GM19397 (cell line): ENCODE measurements at regions not wholly inside any gene's neighbourhood (a gene's known extent, or its start where the extent isn't known, plus 50 kb on each side); places are given as distances from the start of the nearest gene placed in this dataset.

Experiments
- ATAC-seq: cut with Tn5 transposase; IDR thresholded peaks from one replicate; pipeline ENCODE4 v1.9.1; 2021; ENCODE audit warnings: mild to moderate bottlenecking, moderate library complexity; ENCODE audit not compliant: unreplicated experiment

DNA sequence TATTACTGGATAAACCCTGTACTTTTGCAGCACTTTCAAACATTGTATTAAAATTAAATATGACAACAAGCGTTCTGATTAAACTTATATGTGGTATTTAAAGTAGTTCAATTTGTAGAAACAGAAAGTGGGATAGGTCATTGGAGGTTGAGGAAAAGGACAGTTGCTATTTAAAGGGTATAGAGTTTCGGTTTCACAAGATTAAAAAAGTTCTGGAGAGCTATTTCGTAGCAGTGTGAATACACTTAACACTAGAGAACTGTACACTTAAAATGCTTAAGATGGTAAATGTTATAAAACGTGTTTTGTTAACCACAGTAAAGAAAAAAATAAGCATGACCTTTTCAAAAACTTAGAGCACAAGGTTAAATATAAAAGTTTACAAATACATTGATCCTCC lies 382.1 kb downstream of the BRINP1 start:
- ATAC-seq, result no peak

DNA sequence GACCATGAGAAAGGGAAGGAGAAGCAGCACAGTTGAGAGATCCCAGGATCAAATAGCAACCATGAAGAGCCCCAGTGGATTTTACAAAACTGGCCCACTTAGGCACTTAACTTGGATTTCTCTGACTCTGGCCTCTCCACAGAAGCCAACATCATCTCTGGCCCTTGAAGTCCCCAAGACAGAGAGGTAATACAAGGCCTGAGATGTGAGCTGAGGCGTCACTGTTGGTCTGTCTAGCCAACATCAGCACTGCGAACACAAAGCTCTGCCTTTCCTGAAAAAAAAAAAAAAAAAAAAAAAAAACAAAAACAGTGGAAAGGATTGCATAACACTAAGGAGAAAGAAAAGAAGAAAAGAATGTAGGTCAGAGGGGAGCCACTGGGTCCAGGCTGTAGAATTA lies 378.3 kb downstream of the BRINP1 start:
- ATAC-seq, result no peak

DNA sequence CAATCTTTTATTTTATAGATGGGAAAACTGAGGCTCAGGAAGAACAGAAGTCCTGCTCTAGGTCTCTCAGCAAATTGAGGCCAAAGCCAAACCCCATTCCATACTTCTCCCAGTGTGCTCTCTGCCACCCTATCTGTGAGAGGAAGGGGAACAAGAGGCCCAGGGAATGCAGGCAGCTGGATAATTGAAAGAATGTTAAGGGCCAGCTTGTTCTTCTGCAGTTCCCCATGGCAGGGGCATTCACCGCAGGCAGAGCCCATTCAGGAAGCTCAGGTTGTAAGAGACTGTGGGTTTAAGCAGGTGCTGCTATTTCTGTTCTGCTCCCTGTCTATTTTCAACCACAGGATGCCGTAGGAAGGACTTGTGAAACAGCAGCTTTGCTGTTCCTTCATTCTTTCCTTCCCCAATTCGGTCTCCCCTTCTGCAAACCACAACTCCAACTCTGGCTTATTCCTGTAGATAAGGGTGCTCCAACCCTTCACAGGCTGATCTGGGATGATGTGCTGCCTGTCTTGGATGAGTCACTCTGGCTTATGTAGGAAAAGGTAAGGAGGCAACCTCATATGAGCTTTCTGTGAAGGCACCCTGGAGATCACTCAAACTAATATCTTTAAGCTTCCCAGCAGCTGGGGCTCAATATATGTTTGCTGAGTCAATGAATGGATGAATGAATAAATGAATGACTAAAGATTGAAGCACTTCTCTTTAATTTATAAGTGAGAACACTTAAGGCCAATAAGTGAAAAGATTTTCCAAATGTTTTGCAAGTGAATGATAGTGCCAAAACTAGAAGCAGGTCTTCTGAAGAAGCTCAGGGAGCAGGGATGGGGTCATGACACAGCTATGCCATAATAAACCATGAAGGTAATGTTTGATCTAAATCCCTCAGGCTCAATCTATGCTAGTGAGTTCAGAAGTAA lies 377.6 kb downstream of the BRINP1 start:
- ATAC-seq, result no peak

DNA sequence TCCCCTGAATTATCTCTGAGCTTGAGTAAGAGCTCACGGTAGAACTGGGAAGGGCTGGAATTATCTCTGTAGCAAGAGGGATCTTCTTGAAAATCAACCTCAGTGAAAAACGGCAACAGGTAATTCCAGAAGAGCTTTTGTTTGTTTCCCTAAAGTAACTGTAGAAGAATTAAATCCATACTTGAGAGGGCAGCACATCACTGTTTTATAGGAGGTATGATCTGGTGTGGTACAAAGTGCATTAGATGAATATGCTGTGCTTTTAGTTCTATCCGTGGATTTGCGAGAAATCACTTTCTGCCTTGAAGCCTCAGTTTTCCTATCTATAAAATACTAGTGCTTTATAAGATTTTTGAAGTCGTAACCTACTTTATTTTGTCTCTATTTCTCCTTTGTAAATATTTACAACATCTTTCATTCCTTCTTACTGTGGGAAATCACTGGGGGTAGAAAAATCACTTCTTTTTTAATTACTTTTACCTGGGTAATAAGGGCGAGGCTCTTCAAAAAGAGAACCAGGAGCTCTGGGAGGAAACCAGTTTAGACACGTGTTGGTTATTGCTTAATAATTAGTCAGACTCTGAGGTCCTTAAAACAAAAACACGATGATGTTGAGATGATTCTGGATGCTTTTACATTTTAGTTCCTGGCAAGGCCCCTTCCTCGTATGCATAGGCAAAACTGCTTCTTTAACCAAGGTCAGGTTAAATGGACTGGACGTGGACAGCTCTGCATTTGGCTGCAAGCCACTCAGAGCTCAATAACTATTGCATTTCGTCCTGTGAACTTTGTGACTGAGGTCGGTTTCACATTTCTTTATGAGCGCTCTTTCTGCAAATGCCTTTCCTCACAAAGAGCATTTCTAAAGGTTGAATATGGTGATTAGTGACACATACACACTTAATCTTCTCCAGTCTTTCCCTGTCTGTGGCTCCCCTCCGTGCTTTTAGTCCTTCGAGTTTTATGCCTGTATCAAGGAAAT lies 376.1 kb downstream of the BRINP1 start:
- no peak for ATAC-seq

DNA sequence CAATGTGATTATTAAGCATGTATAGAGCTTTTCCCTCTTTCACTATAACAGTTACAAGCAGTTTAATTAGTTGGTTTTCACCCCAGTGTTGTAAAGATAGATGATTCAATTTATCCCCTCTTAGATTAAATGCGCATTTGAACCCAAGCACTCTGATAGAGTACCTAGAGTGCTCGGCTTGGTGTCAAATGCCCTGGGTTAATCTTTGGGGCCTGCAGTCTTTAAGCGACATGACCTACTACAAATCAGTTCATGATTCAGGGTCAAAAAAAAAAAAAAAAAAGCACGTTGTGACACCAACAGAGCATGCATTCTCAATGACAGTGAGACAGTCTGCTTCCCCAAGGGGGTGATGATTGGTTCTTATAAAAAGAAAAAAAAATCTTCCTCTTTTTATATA lies 375.3 kb downstream of the BRINP1 start:
- no peak for ATAC-seq

DNA sequence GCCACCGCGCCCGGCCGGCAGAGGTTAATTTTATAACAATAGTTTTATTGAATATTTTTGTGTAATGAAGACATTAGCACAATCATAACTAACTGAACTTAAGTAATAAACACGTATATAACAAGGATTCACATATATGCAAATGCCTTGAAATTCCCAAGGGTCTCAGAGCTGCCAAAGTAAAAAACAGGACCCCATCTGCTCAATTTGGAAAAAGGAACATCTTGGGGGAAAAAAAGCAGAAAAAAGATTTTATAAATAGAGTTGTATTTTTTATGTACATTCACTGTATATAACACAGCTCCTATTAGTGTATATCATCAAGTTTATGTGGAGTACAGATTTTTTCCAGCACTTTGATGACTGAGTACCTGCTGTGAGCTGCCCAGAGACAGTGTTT lies 366.7 kb downstream of the BRINP1 start:
- no peak for ATAC-seq

DNA sequence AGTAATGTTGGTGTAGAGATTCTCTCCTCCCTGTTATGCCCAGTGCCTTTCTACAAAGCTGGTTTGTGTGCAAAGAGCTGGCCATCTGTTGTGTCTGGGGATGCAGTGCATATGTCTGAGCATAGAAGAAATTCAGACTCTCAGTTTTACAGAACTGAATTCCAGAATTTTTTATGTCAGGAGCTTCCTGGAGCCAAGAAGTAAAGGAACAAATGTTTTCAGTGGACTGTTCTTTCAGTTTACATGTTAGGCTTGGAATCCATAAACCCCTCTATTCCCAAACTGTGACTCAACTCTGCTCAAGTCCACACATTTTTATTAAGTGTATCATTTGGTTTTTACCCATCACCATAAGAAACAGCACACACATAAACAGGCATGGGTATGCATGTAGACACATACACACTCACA lies 366.0 kb downstream of the BRINP1 start:
- ATAC-seq, result no peak

DNA sequence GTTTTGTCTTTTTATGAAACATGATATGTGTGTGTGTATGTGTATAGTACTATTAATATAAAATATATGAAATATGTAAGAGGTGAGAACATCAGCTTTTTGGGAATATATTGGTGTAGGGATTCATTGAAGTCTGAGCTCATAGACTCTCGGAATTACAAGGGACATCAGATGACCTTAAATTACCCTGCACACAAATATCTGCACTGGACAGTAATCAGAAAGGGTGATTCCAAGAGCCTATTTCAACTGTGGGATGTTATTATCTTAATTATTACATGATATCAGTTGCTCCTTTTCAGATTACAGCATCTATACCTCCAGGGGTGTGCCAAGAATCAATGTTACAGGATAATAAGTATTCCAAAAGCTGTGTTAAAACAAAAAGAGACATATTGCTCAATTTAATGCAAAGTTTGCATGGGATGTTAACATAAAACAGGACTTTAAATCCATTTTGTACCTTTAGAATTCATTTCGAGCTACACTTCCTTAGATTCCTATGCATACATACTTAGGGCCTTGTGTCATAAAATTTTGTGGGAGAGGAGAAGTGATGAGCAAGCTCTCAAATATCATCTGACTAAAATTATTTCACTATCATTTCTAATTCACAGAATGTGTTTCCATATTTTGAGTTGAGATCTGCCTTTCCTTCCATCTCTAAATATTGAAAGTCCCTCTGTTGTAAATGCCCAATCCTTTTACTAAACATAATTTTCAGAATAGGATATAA lies 365.2 kb downstream of the BRINP1 start:
- ATAC-seq, result no peak

DNA sequence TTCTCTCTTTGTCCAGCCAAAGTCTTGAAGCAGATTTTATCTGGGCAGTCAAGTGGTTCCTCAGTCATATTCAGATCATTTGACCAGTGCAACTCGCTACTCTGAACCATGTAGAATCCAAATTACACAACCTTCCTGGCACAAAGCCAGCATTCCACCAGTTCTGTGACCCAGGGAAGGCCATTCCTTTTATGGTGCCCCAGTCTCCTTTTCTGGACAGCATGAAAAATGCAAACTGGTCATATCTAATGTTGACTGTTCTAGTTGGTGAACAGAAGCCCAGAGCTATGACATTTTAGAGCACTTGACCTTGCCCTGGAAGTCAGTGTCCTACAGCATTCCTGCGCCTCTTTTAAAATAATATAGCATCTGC lies 364.6 kb downstream of the BRINP1 start:
- no peak for ATAC-seq

DNA sequence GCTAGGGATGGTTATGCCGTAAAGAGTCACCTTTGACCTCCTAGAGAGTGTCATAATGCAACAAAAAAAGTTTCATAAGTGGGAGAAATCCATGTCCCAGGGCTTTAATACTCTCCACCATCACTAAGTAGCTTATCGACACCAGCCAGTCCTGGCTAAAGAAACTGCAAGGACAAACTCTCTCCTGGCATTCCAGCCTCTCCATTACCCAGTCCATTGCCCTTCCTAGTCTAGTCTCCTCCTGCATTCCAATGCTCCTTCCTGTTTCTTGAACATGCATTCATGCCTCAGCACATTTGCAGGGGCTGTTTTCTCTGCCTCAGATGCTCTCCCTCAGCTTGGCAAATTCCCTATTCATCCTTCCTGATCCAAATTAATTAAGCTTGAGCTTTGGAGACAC lies 364.1 kb downstream of the BRINP1 start:
- no peak for ATAC-seq

DNA sequence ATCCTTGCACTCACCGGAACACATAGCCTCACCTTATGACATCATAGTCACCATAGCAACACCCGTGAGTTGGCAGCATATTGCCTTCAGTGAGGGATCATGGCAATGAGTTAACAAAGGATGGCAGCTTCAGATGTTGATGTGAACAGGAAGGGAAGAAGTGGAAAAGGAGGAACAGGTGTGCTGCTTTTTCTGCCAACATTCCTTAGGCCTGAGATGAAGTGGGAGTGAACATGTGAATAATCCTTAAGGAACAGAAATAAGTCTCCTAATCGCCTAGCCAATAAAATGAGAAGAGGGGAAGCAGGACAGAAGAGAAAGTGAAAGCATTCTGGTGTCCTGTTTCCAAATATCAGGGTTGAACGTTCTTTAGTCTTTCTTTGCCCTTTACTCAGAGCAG lies 360.0 kb downstream of the BRINP1 start:
- ATAC-seq, result no peak

DNA sequence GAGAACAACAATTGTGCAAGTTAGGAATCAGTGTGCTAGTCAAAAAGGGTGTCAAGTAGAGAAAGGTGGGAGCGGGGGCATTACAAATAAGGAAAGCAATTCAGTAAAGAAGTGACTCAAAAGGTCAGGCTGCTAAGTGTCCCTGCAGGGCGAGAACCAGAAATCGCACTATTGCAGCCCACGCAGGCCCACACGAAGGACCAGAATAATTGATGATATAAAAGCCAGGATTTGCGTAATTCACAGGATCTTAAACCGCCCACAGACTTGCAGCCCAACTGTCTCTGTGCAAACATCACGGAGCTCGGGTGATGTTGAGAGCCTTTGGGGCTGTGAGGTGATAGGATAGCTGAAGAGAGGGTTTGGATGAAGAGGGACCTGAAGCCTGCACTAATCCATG lies 349.0 kb downstream of the BRINP1 start:
- ATAC-seq, result no peak

DNA sequence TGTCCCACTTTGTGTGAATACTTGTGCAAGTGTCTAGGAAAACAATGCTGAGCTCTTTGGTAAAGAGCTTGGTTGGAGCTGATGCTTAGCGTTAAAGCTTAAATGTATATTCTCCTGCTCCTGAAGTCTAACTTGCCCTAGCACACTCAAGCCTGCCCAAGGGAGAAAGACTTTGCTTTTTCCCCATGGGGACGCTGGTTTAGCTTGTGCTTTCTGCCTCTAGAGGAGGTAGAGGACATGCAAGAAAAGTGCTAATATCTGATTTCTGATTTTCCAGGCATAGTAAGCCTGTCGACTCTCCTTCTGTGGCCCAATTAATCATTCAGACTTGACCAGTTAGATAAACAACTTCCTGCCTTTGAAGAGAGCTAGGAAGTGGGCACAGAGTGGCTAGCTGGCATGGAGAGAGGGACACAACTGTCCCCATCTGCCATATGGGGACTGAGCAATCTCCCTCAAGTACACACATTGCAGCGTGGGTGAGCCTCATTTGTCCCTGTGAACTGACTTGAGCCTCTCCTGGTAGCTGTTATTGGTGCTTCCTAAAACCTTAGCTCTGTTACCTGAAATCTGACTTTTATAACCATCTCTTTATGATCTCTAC lies 348.4 kb downstream of the BRINP1 start:
- no peak for ATAC-seq

DNA sequence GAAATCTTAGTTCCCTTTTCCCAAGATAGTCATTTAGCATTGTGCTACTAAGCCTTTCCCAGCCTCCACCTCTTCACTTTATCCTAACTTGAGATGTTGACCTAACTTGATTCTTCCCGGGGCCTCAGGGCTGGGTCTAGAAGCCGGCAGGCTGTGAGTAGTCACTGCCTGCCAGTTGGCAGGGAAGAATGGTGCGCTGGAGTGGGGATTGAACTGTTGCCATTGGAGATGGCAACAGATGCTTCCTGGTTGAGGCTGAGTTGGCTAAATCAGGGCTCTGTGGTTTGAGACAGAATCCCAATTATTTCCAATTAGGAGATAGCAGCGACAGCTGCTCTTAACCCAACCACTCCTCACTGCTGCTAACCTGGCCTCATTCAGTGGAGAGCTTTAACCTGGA lies 343.1 kb downstream of the BRINP1 start:
- no peak for ATAC-seq

DNA sequence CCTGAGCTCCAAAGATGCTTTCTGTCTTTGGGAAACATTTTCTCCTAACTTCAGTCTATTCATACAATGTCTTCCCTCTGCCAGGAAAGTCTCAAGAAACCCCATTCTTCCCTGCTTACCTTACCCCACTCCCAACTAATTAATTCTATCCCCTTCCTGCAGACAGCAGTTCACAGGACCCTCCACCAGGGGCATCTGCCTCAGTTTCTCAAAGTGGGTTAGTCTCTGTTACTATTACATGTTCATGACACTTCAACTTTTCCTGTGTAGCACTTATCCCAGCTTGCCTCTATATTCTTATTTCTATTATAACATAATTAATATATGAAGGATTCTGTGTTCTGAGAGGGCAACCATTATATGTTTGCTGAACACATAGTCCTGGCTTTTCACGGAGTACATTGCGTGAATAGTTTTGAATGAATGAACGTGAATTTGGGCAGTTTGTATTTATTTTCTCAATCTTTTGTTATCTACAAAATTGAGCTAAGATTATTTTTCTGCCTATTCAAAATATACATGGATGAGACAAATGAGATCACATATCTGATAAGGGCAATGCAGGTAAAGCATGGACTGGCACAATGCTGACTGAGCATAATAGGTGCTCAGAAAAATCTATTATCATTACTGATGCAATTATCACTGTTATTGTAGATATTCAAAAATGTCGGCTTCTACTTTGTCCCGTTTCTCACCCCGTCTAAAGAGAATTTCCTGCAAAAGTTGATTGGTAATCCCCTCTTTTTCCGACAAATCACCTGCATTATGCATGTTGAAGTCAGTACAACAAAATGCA lies 341.1 kb downstream of the BRINP1 start:
- ATAC-seq, result no peak

DNA sequence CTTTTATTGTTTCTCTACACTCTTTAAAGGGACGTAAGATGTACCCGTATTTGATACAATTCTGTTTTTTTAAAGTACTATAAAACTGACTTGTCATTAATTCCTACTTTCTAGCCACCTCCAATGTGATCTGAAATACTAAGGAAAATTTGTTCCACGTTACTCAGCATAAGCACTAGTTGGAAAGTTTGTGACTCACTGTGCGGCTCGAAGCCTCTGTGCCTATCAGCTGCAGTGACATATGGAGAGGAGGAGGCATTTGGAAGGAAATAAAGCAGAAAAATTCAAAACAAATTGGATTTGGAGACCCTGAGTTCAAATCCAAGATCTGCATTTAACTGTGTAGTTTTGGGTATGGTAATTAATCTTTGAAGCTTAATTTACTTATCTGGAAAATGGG lies 339.3 kb downstream of the BRINP1 start:
- no peak for ATAC-seq

DNA sequence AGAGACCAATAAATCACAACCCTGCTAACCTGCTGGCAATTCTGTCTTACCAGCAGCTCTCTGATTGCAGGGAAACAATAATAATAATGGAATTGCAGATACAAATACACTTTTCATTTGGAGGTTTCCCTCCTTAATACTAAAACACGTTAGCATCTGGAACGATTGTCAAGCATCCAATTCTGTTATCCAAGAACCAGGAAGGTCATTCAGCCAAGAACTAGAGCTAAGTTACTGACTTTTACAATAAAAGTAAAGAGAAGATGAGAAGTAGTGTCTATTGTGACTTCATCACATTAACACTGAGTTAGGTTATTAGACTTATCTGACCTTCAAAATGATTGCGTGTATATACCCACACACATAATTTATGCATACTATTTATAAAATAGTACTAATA lies 335.6 kb downstream of the BRINP1 start:
- no peak for ATAC-seq

DNA sequence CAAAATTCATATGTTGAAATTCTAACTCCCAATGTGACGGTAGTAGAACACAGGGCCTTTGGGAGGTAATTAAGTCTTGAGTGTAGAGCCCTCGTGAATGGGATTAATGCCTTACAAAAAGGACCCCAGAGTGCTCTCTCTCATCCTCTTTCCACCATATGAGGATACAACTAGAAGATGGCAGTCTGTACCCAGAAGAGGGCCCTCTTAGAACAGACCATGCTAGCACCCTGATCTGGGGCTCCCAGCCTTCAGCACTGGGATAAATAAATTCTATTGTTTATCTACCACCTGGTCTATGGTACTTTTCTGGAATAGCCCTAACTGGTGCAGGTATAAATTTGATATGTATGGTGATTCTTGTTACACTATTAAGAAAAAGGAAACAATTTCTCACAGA lies 332.3 kb downstream of the BRINP1 start:
- no peak for ATAC-seq

DNA sequence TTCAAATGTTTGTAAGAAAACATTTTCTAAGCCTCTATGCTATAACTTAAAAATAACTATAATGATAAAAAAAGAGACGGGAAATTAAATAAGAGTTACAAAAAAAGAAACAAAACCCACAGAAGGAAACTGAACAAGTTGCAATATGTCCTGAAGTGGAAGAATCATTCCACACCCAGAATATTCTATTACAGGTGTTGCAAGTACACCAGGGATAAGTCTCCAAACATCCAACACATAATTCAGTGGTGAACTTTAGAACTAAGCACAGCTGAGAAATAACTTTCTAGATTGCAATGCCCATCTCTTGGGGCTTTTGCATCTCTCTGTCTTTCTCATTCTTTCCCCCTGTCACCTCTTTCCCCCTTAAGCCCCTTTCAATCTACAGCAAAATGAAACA lies 325.2 kb downstream of the BRINP1 start:
- ATAC-seq, result no peak

DNA sequence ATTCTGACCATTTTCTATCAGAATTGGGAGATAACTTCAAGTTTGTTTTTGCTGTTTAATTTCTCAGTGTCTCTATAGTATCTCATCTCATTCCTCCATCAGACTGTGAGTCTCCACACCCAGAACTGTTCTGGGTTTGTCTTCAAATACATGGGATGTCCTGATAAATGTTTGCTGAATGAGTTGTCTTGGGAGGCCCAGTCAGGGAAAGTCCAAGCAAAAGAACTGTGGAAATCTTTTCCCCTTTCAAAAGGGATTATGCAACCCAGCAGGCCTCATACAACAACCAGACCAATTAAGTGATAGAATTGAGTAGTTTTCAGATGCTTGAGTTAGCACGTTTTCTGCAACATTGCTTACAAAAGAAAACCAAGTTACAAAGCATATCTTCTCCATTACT lies 324.4 kb downstream of the BRINP1 start:
- ATAC-seq, result no peak
